Memory B cell (primary cell): ENCODE measurements at regions not wholly inside any gene's neighbourhood (a gene's known extent, or its start where the extent isn't known, plus 50 kb on each side); places are given as distances from the start of the nearest gene placed in this dataset.

ENCODE experiments used
- ATAC-seq: fragments of 150-1000 bp; cut with Tn5 transposase; 2 replicates; pipeline ENCODE4 v1.10.0; 2021; ENCODE audit warnings: low read depth, mild to moderate bottlenecking, moderate library complexity
- DNase-seq, 2 donors: peaks; one replicate each; pipeline ENCODE4 v3.0.0; 2022; ENCODE audit warnings: low spot score in 2 of 2
- H3K27ac Mint-ChIP-seq: one replicate; pipeline ENCODE4 v1.8.0; 2022; ENCODE audit warnings: mild to moderate bottlenecking, moderate library complexity, mixed read lengths
- H3K27me3 Mint-ChIP-seq: one replicate; pipeline ENCODE4 v1.8.0; 2022; ENCODE audit warnings: mixed read lengths
- H3K36me3 Mint-ChIP-seq: one replicate; pipeline ENCODE4 v1.8.0; 2022; ENCODE audit warnings: mild to moderate bottlenecking, mixed read lengths
- H3K4me1 Mint-ChIP-seq: one replicate; pipeline ENCODE4 v1.8.0; 2022; ENCODE audit warnings: mixed read lengths
- H3K4me3 Mint-ChIP-seq: one replicate; pipeline ENCODE4 v1.8.0; 2022; ENCODE audit warnings: mild to moderate bottlenecking, moderate library complexity, mixed read lengths
- H3K9me3 Mint-ChIP-seq: one replicate; pipeline ENCODE4 v1.8.0; 2022; ENCODE audit warnings: mixed read lengths

- no peak for DNase-seq
- H3K27ac Mint-ChIP-seq, result no peak overlapping the region
Observed at GRCh38 chr5:167730121-167730520, 561.3 kb upstream of the WWC1 start.

DNA sequence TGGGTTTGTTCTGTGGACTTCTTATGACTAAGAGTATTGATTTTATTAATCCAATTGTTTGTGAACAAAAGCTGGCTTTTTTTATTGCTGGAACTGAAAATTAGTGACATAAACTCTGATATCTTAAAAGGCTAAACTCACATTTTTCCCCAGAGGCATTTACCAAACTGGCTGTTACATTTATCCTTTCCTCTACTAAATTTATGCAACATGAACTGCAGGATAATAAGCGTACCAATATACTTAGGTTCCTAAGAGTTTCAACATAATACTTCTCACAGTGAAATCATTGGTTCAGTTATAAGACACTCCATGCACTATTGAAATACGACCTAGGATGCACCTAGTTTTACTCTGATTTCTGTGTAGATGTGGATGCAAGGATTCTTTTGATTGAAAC is 560.8 kb upstream of the WWC1 start:
- Mint-ChIP-seq H3K9me3 (peaks cover 1% of the 10 kb centered on the region), H3K4me3 (no peak overlapping the region), H3K27ac (no peak overlapping the region), H3K36me3 (no peaks in the 10 kb centered on the region), H3K4me1 (no peaks in the 10 kb centered on the region), H3K27me3 (no peaks in the 10 kb centered on the region)
- DNase-seq, result no peak
- ATAC-seq, result no peak

More at GRCh38 chr5:167730121-167730520, 561.3 kb upstream of the WWC1 start:
- ATAC-seq, result no peak
- H3K27me3 Mint-ChIP-seq, result no peaks in the 10 kb centered on the region
- H3K36me3 Mint-ChIP-seq, result no peaks in the 10 kb centered on the region
- no peak overlapping the region for H3K4me3 Mint-ChIP-seq
- H3K4me1 Mint-ChIP-seq, result no peaks in the 10 kb centered on the region
- peaks cover 2% of the 10 kb centered on the region for H3K9me3 Mint-ChIP-seq

- H3K9me3 Mint-ChIP-seq, result no peaks in the 10 kb centered on the region
- H3K27me3 Mint-ChIP-seq, result no peaks in the 10 kb centered on the region
- H3K4me3 Mint-ChIP-seq, result no peak overlapping the region
- DNase-seq (no peak), ATAC-seq (no peak)
- H3K27ac Mint-ChIP-seq, result no peak overlapping the region
- H3K36me3 Mint-ChIP-seq, result no peaks in the 10 kb centered on the region
- no peaks in the 10 kb centered on the region for H3K4me1 Mint-ChIP-seq
Observed at GRCh38 chr5:167731951-167732350, 559.5 kb upstream of the WWC1 start.

DNA sequence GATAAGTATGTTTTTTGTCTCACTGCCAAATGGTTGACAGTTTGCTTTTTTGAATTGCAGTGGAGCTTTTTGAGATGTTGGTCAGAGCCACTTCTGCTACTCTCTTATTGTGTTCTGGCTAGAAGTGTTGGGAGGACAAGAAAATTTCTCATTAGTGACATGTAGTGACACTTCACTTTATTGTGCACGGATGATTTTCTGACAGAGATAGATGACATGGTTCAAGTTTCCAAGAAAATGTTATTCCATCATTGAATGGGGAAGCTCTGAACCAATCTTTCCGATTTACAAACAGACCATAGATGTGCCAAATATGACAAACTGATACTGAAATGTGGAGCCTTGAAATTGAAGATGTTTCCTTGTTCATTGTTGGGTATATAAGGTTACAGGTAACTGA is 558.9 kb upstream of the WWC1 start:
- H3K27me3 Mint-ChIP-seq, result no peaks in the 10 kb centered on the region
- DNase-seq, result no peak
- H3K4me1 Mint-ChIP-seq, result no peaks in the 10 kb centered on the region
- H3K9me3 Mint-ChIP-seq, result no peaks in the 10 kb centered on the region
- no peak overlapping the region for H3K4me3 Mint-ChIP-seq
- no peak overlapping the region for H3K27ac Mint-ChIP-seq
- no peaks in the 10 kb centered on the region for H3K36me3 Mint-ChIP-seq
- no peak for ATAC-seq

DNA sequence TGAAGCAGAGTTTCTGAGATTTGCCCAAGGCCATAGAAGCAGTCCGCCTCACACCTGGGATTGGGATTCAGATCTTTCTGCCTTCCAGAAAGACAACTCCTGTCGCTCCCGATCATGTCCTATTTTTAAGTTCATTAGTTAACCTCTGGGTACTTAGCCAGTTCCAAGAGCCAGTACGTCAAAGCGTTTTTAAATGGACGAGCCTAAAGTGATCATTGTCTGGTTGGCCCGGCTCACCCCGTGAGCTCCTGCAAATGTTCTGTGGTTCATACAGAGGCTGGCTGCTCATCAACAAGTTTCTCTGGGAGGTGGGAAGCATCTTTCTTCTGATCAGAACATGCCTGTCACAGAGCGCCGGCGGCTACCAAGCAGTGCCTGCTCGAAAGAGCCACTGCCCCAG is 554.5 kb upstream of the WWC1 start:
- no peak overlapping the region for H3K27ac Mint-ChIP-seq
- no peaks in the 10 kb centered on the region for H3K4me1 Mint-ChIP-seq
- DNase-seq, result no peak
- no peak for ATAC-seq
- H3K4me3 Mint-ChIP-seq, result no peak overlapping the region
- H3K27me3 Mint-ChIP-seq, result no peaks in the 10 kb centered on the region
- H3K36me3 Mint-ChIP-seq, result no peaks in the 10 kb centered on the region
- no peaks in the 10 kb centered on the region for H3K9me3 Mint-ChIP-seq

DNA sequence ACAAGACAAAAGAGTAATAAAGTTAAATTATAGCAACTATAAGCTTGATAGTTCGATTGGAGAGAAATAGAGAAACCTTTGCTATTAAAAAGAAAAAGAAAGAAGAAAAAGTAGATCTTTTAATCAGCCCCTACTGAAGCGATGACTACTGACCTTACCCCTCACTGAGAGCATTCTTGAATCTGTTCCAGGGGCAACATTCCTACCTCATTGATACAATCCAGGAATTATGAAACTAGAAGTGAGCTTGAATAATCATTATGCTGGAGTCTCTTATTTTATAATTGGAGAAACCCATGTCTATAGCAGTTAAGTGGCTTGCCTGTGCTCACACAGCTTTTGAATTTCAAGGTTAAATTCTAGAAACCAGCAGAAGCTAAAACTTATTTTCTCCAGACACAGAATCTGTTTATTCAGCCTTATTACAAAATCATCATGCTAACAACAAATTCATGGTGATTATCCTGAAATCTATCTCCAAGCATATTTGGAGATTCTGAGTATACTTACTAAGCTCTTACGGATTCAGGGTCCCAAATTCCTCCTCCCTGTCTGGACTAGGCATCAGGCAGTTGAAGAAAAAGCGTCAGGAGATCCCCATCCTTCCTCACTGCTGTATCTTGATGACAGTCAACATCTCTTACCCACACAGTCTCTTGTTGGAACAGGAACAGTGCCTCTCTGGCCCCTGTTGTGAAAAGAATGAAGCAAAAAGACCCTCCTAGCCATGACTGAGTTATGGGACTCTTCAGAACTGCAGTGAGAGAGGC is 547.6 kb upstream of the WWC1 start:
- Mint-ChIP-seq H3K9me3 (peaks cover 7% of the 10 kb centered on the region), H3K27me3 (no peaks in the 10 kb centered on the region), H3K27ac (no peak overlapping the region), H3K4me1 (no peaks in the 10 kb centered on the region), H3K4me3 (no peak overlapping the region), H3K36me3 (no peaks in the 10 kb centered on the region)
- DNase-seq, result no peak
- ATAC-seq, result no peak

- Mint-ChIP-seq H3K27ac (no peak overlapping the region), H3K9me3 (peaks cover 7% of the 10 kb centered on the region), H3K27me3 (no peaks in the 10 kb centered on the region), H3K36me3 (no peaks in the 10 kb centered on the region), H3K4me3 (no peak overlapping the region), H3K4me1 (no peaks in the 10 kb centered on the region)
- no peak for DNase-seq
- no peak for ATAC-seq
Observed at GRCh38 chr5:167745868-167746267, 545.6 kb upstream of the WWC1 start.

DNA sequence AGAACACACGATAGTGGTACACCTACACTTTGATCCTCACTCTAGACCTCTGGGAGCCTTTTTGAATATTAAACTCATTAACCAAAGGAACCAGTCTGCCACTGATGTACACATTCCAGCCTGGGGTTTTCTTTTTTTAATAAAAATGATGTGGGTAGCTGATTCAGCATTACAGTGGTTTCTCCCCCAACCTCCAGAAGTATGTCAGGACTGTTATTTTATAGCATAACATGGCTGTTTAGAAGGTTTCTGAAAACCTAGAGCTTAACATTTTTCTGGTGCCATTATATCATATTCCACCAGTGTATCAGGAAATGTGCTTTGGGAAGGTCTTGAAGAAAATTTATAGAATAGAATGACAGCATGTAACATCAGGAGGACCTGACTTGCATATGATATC is 540.9 kb upstream of the WWC1 start:
- Mint-ChIP-seq H3K4me3 (no peak overlapping the region), H3K36me3 (no peaks in the 10 kb centered on the region), H3K9me3 (peaks cover 3% of the 10 kb centered on the region), H3K4me1 (no peaks in the 10 kb centered on the region), H3K27ac (no peak overlapping the region), H3K27me3 (no peaks in the 10 kb centered on the region)
- DNase-seq (no peak), ATAC-seq (no peak)

- no peak overlapping the region for H3K27ac Mint-ChIP-seq
- H3K27me3 Mint-ChIP-seq, result no peaks in the 10 kb centered on the region
- H3K4me3 Mint-ChIP-seq, result no peak overlapping the region
- no peak for ATAC-seq
- H3K36me3 Mint-ChIP-seq, result no peaks in the 10 kb centered on the region
- DNase-seq, result no peak
- H3K4me1 Mint-ChIP-seq, result no peaks in the 10 kb centered on the region
- no peaks in the 10 kb centered on the region for H3K9me3 Mint-ChIP-seq
Observed at GRCh38 chr5:167752936-167753335, 538.5 kb upstream of the WWC1 start.

GRCh38 chr5:167753725-167754490 is 537.5 kb upstream of the WWC1 start:
- Mint-ChIP-seq H3K4me1 (no peaks in the 10 kb centered on the region), H3K4me3 (no peak overlapping the region), H3K27me3 (no peaks in the 10 kb centered on the region), H3K27ac (no peak overlapping the region), H3K9me3 (no peaks in the 10 kb centered on the region), H3K36me3 (no peaks in the 10 kb centered on the region)
- DNase-seq, result no peak
- no peak for ATAC-seq

GRCh38 chr5:167754501-167755021 is 536.9 kb upstream of the WWC1 start:
- Mint-ChIP-seq H3K4me1 (no peaks in the 10 kb centered on the region), H3K27ac (no peak overlapping the region), H3K9me3 (peaks cover 1% of the 10 kb centered on the region), H3K4me3 (no peak overlapping the region), H3K27me3 (no peaks in the 10 kb centered on the region), H3K36me3 (no peaks in the 10 kb centered on the region)
- DNase-seq, result no peak
- ATAC-seq, result no peak

- no peaks in the 10 kb centered on the region for H3K4me1 Mint-ChIP-seq
- H3K36me3 Mint-ChIP-seq, result no peaks in the 10 kb centered on the region
- no peak for ATAC-seq
- no peak for DNase-seq
- H3K27ac Mint-ChIP-seq, result no peak overlapping the region
- no peak overlapping the region for H3K4me3 Mint-ChIP-seq
- no peaks in the 10 kb centered on the region for H3K27me3 Mint-ChIP-seq
- peaks cover 1% of the 10 kb centered on the region for H3K9me3 Mint-ChIP-seq
Observed at GRCh38 chr5:167755420-167755819, 536.0 kb upstream of the WWC1 start.

DNA sequence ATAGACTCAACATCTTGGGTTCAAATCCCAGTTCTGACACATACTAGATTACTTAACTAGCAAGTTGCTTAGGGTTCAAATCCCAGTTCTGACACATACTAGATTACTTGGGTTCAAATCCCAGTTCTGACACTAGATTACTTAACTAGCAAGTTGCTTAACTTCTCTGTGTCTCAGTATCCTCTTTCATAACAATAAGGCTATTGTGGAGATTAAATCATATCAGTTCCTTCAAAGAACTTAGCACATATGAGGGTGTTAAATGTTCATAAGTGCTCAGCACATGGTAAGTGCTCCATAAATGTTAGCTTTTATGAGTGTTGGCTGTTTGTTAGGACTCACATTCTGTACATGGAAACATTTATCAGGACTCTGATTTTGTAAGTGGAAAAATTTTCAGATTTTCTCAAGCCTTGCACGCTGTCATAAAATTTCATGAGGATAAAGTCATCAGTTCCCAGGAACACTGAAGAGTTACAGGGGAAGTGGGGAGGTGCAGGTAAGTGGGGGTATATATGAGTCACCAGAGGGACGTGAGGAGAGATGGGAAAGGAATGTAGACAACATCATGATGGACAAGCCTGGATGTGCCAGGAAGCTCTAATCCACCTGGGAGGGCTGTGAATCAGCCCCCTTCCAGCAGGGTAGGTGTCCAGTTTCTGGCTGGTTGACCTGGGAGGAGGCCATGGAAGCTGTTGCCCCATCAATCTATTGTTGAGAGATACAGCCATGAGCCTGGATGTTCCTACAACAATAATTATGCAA is 532.2 kb upstream of the WWC1 start:
- Mint-ChIP-seq H3K27me3 (no peaks in the 10 kb centered on the region), H3K9me3 (peaks cover 1% of the 10 kb centered on the region), H3K4me3 (no peak overlapping the region), H3K36me3 (no peaks in the 10 kb centered on the region), H3K27ac (no peak overlapping the region), H3K4me1 (no peaks in the 10 kb centered on the region)
- ATAC-seq (no peak), DNase-seq (no peak)

- no peaks in the 10 kb centered on the region for H3K36me3 Mint-ChIP-seq
- no peaks in the 10 kb centered on the region for H3K4me1 Mint-ChIP-seq
- DNase-seq, result no peak
- H3K4me3 Mint-ChIP-seq, result no peak overlapping the region
- ATAC-seq, result no peak
- no peak overlapping the region for H3K27ac Mint-ChIP-seq
- no peaks in the 10 kb centered on the region for H3K27me3 Mint-ChIP-seq
- H3K9me3 Mint-ChIP-seq, result peaks cover 5% of the 10 kb centered on the region
Observed at GRCh38 chr5:167763772-167764171, 527.7 kb upstream of the WWC1 start.
